22Rv1 (cell line): ENCODE measurements at regions not wholly inside any gene's neighbourhood (a gene's known extent, or its start where the extent isn't known, plus 50 kb on each side); places are given as distances from the start of the nearest gene placed in this dataset.

Experiments
- ZFX ChIP-seq: fragments of 450-650 bp; IDR thresholded peaks from 2 replicates; pipeline ENCODE4 v1.6.1; 2017; ENCODE audit warnings: antibody characterized with exemption, borderline replicate concordance
- TF ChIP-seq, protein P1 (sequence below): fragments of 450-650 bp; IDR thresholded peaks from 2 replicates; pipeline ENCODE4 v1.5.1; 2017; ENCODE audit warnings: mild to moderate bottlenecking

DNA sequence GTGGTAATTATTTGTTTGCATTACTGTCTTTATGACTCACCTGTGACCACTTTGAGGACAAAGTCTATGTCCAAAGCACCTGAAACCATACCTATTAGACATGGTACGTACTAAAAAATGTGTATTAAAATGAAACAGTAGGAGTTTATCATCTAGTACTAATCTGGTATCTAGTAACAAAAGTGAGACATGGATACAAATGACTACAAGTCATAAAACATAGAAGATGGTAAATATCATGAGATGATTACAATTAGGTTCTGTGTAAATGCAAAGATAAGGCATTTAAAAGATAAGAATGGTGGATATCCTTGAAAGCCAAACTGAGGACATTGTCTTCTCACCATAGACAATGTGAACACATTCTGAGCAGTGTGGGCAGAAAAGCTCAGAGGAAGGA, 113.5 kb upstream of the GUCY1A2 start:
- TF ChIP-seq, protein P1, sequence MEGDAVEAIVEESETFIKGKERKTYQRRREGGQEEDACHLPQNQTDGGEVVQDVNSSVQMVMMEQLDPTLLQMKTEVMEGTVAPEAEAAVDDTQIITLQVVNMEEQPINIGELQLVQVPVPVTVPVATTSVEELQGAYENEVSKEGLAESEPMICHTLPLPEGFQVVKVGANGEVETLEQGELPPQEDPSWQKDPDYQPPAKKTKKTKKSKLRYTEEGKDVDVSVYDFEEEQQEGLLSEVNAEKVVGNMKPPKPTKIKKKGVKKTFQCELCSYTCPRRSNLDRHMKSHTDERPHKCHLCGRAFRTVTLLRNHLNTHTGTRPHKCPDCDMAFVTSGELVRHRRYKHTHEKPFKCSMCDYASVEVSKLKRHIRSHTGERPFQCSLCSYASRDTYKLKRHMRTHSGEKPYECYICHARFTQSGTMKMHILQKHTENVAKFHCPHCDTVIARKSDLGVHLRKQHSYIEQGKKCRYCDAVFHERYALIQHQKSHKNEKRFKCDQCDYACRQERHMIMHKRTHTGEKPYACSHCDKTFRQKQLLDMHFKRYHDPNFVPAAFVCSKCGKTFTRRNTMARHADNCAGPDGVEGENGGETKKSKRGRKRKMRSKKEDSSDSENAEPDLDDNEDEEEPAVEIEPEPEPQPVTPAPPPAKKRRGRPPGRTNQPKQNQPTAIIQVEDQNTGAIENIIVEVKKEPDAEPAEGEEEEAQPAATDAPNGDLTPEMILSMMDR, result no peak
- TF ChIP-seq ZFX, result no peak
